ENCODE measurements at regions not wholly inside any gene's neighbourhood (a gene's known extent, or its start where the extent isn't known, plus 50 kb on each side); places are given as distances from the start of the nearest gene placed in this dataset.
"Not testable (repeated sequence)": the region's sequence is repeated elsewhere in the genome, so short reads cannot be mapped to it uniquely, and the experiment has no call there.

DNA sequence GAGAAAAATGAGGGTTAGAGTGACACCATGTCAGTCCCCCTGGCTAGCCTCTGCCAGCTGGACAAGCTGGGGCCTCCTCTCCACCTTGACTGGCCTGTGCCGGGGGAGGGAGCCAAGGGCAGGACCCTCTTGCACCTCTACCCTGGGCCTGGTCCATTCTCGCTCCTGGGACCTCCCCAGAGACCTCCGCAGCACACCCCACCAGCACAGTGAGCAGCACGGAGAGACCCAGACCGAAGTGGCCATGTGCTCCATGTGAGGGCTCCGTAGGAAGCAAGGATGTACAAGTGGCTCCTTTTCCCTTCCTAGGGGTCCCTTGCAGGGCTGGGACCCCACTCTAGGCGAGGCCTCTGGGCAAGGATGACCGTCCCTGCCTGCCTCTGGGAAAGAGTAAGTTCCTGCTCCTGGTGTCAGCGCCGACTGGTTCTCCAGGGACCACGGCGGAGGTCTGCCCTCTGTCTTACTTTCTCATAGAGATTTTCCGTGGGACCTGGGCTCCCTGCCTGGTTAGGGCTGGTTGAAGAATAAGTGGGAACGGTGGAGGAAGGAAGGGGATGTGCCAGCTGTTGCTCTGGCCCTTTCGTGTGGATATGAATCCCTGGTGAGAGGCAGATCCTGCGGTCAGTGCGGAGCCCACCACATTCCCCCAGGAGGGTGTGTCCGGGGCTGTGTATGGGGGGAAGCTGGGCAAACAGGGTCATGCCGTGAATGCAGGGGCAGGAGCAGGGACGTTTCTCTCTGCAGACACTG lies 124.2 kb downstream of the METRNL start:
- no peak for DNase-seq (ENCODE audit: low read depth)

DNA sequence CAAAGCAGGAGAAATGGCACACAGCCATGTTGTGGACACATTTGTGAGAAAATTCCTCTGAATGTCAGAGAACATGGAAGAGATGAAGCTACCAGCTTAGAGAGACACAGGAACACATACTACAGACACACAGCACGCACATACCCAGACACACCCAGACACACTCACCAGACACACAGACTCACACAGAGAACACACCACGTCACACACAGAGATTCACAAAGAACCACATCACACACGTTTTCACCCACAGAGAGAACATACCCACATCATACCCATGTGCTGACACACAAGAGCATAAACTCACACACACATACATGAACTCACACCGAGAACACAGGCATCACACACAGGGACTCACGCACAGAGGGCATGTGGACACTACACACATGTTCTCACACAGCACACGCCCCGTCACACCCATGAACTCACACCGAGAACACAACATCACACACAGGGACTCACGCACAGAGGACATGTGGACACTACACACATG lies 124.9 kb downstream of the METRNL start:
- no peak for DNase-seq (ENCODE audit: low read depth)

DNA sequence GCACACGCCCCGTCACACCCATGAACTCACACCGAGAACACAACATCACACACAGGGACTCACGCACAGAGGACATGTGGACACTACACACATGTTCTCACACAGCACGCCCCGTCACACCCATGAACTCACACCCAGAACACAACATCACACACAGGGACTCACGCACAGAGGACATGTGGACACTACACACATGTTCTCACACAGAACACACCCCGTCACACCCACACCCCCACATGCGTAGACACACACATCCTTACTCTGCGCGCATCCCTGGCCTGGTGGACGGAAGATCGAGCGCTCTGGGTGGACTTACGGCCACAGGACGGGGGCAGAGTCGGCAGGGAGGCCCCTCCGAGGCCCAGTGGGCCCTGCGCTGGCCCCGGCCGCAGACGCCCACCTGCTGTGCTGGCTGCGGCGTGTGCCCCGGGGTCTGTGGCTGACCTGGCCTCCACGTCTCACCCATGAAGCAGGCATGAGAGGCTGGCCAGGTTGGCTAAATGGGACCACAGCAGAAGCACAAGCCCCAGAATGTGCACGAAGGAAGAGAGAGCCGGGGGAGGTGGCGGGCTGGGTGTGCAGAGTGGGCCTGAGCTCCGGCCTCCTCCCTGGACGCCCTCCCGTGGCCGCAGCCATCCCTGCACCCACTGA lies 125.5 kb downstream of the METRNL start:
- not testable (repeated sequence) for DNase-seq (ENCODE audit: low read depth)

DNA sequence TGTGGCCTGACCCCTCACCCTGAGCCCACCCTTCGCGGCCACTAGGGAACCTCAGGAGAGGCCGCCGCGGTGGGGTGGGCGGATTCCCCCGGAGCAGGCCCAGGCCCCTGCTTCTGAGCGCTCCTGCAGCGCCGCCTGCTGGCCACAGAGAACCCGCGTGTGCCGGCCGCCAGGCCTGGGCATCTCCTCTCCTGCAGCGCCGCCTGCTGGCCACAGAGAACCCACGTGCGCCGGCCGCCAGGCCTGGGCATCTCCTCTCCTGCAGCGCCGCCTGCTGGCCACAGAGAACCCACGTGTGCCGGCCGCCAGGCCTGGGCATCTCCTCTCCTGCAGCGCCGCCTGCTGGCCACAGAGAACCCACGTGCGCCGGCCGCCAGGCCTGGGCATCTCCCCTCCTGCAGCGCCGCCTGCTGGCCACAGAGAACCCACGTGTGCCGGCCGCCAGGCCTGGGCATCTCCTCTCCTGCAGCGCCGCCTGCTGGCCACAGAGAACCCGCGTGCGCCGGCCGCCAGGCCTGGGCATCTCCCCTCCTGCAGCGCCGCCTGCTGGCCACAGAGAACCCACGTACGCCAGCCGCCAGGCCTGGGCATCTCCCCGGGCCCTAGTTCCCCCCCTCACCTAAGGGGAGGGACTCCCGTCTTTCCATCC lies 126.1 kb downstream of the METRNL start:
- DNase-seq (ENCODE audit: low read depth), result not testable (repeated sequence)

DNA sequence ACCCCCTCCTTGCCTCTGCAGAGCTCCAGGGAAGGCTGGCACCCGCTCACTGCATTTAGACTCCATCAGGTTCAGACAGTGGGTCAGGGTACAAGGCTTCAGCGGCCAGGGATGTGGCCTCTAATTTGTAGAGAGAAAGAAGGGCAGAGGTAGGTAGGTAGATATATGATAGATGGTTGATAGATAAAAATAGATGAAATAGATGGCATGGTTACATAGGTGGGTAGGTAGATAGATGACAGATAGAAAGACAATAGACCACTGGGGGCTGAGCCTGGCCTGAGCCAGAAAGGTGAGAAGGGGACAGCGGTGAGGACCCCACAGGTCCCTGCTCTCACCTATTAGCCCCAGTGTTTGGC lies 126.6 kb downstream of the METRNL start:
- not testable (repeated sequence) for DNase-seq (ENCODE audit: low read depth)

DNA sequence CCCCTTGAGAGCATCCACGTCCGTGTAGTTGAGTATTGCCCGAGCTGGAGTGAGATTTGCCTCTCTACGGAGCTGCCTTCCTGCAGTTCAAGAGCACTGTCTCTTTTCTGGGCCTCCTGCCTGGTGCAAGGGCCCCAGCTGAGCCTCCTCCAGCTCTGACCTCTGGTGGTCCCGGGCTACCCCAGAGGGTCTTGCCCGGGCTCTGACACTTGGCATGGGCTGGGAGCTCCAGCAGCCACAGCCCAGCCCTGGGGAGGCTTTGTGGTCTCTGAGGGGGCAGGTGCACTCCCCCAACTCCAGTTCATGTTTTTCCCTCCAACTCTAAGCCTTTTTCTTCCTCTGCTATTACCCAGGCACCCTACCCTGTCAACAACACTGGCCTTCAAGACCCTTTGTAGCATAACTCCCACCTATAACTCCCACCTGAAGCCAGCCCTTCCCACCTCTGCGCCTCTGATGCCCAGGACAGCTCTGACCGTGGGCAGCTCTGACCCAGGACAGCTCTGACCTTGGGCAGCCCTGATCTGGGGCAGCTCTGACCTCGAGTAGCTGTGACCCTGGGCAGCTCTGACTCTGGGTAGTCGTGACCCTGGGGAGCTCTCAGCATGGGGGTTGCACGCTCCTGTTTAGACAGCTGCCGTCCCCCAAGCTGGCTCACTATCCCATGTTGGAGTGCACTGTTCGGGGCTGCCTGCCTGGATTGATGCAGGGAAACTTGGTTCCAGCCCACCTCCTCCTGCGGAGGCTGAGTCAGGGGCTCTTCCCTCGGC lies 127.6 kb downstream of the METRNL start:
- not testable (repeated sequence) for DNase-seq (ENCODE audit: low read depth)

DNA sequence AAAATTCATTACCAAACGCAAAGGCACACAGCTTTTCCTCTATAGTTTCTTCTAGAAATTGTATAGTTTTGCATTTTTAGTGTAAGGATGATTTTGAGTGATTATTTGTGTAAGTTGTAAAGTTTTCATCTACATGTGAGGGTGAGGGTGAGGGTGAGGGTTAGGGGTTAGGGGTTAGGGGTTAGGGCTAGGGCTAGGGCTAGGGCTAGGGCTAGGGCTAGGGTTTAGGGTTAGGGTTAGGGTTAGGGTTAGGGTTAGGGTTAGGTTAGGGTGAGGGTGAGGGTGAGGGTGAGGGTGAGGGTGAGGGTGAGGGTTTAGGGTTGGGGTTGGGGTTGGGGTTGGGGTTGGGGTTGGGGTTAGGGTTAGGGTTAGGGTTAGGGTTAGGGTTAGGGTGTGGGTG lies 167.6 kb downstream of the METRNL start:
- not testable (repeated sequence) for DNase-seq (ENCODE audit: low read depth)
